ENCODE measurements at regions not wholly inside any gene's neighbourhood (a gene's known extent, or its start where the extent isn't known, plus 50 kb on each side); places are given as distances from the start of the nearest gene placed in this dataset.

DNA sequence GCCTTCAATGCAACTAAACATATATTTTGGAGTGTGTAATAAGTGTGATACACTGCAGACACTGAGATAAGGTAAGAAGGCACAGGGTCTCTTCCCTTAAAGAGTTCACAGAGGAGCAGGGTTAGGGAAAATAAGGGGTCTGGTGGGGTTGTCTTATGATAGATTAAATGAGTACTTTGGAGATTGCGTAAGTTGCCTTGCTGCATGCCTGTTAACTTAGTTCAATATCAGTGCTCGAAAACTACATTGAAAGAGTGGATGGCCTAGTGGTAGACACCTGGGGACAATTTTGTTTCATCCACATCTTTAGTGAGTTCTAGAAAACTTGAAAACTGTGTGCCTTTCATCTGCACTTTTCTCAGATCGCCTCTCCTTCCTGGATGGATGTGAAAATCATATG is 123.2 kb upstream of the BTBD3 start:
- Histone ChIP-seq H3K4me3 (IDR thresholded peaks at IDR 0.05; ENCODE audit: insufficient read depth, low read depth, low read length) (no peak overlapping the region), H3K4me1 (ENCODE audit: low read depth, poor library complexity, severe bottlenecking) (peaks cover 25% of the 10 kb centered on the region), H2AFZ (ENCODE audit: low read depth) (no peak overlapping the region), H3K79me2 (ENCODE audit: insufficient read depth, low read depth) (no peaks in the 10 kb centered on the region), H3K4me2 (no peak overlapping the region), H4K20me1 (ENCODE audit: insufficient read depth) (no peaks in the 10 kb centered on the region), H3K9ac (no peak overlapping the region), H3K27ac (no peak overlapping the region), H3K36me3 (ENCODE audit: insufficient read depth) (no peaks in the 10 kb centered on the region), H3K27me3 (ENCODE audit: insufficient read depth, low read depth) (no peaks in the 10 kb centered on the region)
- TF ChIP-seq, protein P1, sequence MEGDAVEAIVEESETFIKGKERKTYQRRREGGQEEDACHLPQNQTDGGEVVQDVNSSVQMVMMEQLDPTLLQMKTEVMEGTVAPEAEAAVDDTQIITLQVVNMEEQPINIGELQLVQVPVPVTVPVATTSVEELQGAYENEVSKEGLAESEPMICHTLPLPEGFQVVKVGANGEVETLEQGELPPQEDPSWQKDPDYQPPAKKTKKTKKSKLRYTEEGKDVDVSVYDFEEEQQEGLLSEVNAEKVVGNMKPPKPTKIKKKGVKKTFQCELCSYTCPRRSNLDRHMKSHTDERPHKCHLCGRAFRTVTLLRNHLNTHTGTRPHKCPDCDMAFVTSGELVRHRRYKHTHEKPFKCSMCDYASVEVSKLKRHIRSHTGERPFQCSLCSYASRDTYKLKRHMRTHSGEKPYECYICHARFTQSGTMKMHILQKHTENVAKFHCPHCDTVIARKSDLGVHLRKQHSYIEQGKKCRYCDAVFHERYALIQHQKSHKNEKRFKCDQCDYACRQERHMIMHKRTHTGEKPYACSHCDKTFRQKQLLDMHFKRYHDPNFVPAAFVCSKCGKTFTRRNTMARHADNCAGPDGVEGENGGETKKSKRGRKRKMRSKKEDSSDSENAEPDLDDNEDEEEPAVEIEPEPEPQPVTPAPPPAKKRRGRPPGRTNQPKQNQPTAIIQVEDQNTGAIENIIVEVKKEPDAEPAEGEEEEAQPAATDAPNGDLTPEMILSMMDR (conservative IDR thresholded peaks at IDR 0.05; ENCODE audit: low read depth, low read length) = no peak

DNA sequence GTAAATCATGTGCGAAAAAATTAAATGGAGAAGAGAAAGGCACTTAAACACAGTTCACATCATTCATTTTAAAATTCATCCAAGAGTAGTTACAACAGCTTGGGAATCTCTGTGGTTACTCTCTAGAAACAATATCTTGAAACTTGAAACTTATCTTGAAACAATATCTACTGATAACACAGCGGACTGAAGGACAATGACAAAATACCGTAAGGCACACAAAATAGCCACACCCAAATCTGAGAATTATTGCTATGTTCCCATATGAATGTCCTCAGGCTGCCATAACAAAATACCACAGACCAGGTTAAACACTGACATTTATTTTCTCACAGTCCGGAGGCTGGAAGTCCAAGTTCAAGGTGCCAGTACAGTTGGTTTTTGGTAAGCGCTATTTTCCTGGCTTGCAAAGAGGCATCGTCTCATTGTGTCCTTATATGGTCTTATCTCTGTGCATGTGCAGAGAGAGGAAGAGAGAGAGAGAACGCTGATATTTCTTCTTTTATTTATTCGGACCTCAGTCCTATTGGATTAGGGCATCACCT is 122.5 kb upstream of the BTBD3 start:
- Histone ChIP-seq H2AFZ (ENCODE audit: low read depth) (no peak overlapping the region), H3K27ac (no peak overlapping the region), H3K4me1 (ENCODE audit: low read depth, poor library complexity, severe bottlenecking) (peaks cover 19% of the 10 kb centered on the region), H4K20me1 (ENCODE audit: insufficient read depth) (no peaks in the 10 kb centered on the region), H3K27me3 (ENCODE audit: insufficient read depth, low read depth) (no peaks in the 10 kb centered on the region), H3K9ac (no peak overlapping the region), H3K4me3 (IDR thresholded peaks at IDR 0.05; ENCODE audit: insufficient read depth, low read depth, low read length) (no peak overlapping the region), H3K79me2 (ENCODE audit: insufficient read depth, low read depth) (no peaks in the 10 kb centered on the region), H3K36me3 (ENCODE audit: insufficient read depth) (no peaks in the 10 kb centered on the region), H3K4me2 (no peak overlapping the region)
- TF ChIP-seq, protein P1 (conservative IDR thresholded peaks at IDR 0.05; ENCODE audit: low read depth, low read length) = no peak

DNA sequence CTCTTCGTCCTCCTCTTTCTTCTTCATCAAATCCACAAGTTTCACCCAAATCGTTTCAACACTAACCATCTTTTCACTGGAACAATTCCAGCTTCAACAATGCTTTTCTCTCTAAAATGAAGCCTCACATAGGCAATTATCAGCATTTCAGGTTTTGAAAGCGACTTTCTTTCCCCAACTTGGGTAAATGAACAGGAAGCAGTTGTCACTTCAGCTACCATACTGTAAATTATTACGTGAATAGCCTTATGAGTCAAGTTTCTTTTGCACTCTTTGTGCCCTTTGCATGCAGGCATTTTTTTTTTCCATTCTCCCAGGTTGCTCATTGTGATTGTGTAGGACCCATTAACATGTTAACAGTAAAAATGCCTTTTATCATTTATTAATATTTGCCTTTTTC is 121.7 kb upstream of the BTBD3 start:
- Histone ChIP-seq H4K20me1 (ENCODE audit: insufficient read depth) (no peaks in the 10 kb centered on the region), H3K36me3 (ENCODE audit: insufficient read depth) (no peaks in the 10 kb centered on the region), H3K9ac (no peak overlapping the region), H3K27ac (no peak overlapping the region), H3K27me3 (ENCODE audit: insufficient read depth, low read depth) (no peaks in the 10 kb centered on the region), H3K4me1 (ENCODE audit: low read depth, poor library complexity, severe bottlenecking) (peaks cover 12% of the 10 kb centered on the region), H2AFZ (ENCODE audit: low read depth) (no peak overlapping the region), H3K4me2 (no peak overlapping the region), H3K79me2 (ENCODE audit: insufficient read depth, low read depth) (no peaks in the 10 kb centered on the region), H3K4me3 (IDR thresholded peaks at IDR 0.05; ENCODE audit: insufficient read depth, low read depth, low read length) (no peak overlapping the region)
- TF ChIP-seq, protein P1 (conservative IDR thresholded peaks at IDR 0.05; ENCODE audit: low read depth, low read length) = no peak

DNA sequence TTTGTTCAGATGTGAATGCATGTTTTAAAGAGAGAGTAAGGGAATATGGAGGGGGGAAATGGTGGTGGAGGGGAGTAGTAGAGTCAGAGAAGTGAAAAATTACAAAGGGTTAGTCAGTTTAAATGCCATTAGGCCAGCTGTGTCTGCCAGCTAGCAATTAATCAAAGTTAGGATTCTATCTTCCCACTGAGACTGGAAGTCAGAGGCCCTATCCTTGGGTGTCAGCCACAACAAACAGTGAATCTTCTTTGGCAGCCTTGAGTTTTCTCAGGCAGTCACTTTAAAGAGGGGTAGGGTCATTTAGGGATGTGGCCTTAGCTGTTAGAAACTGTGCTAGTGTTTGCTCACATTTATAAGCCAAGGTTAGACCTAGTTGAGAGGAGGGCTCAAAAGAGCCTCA is 120.5 kb upstream of the BTBD3 start:
- H3K79me2 ChIP-seq (ENCODE audit: insufficient read depth, low read depth) = no peaks in the 10 kb centered on the region
- H3K4me2 ChIP-seq = no peak overlapping the region
- no peaks in the 10 kb centered on the region for H3K36me3 ChIP-seq (ENCODE audit: insufficient read depth)
- no peak overlapping the region for H3K27ac ChIP-seq
- no peak overlapping the region for H3K4me3 ChIP-seq (IDR thresholded peaks at IDR 0.05; ENCODE audit: insufficient read depth, low read depth, low read length)
- no peaks in the 10 kb centered on the region for H4K20me1 ChIP-seq (ENCODE audit: insufficient read depth)
- TF ChIP-seq, protein P1 (conservative IDR thresholded peaks at IDR 0.05; ENCODE audit: low read depth, low read length) = no peak
- peaks cover 4% of the 10 kb centered on the region for H3K4me1 ChIP-seq (ENCODE audit: low read depth, poor library complexity, severe bottlenecking)
- H3K9ac ChIP-seq = no peak overlapping the region
- no peak overlapping the region for H2AFZ ChIP-seq (ENCODE audit: low read depth)
- H3K27me3 ChIP-seq (ENCODE audit: insufficient read depth, low read depth) = no peaks in the 10 kb centered on the region

Data from KMS-11 (cell line).